ENCODE measurements at regions not wholly inside any gene's neighbourhood (a gene's known extent, or its start where the extent isn't known, plus 50 kb on each side); places are given as distances from the start of the nearest gene placed in this dataset.
"Not testable (repeated sequence)": the region's sequence is repeated elsewhere in the genome, so short reads cannot be mapped to it uniquely, and the experiment has no call there.

DNA sequence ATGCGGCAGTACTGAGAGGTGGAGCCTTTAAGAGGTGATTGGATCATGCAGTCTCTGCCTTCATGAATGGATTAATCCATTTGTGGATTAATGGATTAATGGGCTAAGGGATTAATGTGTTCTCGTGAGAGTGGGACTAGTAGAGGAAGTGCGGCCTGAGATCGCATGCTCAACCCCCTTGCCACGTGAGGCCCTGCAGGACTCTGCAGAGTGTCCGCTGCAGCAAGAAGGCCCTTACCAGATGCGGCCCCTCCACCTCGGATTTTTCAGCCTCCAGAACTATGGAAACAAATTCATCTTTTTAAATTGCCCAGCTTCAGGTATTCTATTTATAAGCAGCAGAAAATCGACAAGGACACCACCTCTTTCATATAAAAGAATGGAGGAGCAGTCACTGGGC lies 148.8 kb downstream of the TPRA1 start:
- DNase-seq (ENCODE audit: low read depth in 4 of 4, low spot score in 1 of 4) = no peak

DNA sequence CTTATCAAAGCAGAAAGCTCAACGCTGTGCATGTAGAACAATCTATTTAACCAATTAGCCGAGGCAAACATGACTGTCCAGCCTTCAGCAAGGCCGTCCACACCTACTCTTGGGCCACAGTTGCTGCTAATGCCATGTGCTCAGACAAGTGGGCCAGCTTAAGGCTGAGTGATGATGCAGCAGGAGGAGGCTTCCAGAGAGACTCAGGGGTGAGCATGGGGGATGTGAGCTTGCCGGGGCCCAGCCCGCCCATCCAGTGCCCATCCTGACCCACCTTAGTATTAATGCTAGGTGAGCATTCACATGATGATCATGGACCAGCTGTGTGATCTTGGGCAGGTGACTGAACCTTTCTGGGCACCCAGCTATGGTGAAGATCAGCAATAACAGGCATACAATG lies 150.1 kb downstream of the TPRA1 start:
- no peak for DNase-seq (ENCODE audit: low read depth in 4 of 4, low spot score in 1 of 4)

DNA sequence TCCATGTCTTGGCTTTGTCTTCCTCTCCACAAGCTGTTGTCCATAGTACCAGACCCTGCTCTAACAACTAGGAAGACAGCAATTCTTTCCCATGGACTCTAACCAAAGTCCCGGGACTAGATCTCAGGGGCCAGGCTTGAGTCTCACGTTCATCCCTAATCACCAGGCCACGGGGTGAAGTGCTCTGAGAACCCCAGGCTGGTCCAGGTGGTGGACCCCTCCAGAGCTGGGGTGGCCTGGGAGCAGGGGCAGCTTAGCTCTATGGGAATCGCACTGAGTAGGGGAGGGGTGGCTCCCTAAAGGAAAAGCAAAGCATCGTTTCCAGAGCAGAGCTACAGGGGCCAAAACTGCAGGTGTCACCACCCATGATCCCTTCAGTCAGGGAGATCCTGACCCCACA lies 150.9 kb downstream of the TPRA1 start:
- DNase-seq (ENCODE audit: low read depth in 4 of 4, low spot score in 1 of 4) = no peak

DNA sequence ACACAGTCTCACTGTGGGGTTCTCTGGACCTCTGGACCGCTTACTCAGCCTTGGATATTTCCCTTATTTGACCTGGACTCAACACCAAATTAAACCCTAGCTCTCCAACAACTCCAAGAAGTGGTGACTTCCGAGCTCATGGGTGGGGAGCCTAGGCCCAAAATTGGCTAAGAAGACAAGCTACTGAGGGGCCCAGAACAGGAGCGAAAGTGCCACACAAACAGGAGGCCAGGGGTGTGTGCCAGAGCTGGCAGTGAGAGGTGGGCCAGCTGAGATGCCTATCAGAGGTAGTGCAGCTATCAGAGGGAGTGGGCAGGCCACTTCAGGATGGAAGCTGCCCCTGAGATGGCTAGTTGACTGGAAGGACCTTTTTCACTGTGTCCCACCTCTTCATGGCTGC lies 151.1 kb upstream of the PRR20G start:
- no peak for DNase-seq (ENCODE audit: low read depth in 4 of 4, low spot score in 1 of 4)

DNA sequence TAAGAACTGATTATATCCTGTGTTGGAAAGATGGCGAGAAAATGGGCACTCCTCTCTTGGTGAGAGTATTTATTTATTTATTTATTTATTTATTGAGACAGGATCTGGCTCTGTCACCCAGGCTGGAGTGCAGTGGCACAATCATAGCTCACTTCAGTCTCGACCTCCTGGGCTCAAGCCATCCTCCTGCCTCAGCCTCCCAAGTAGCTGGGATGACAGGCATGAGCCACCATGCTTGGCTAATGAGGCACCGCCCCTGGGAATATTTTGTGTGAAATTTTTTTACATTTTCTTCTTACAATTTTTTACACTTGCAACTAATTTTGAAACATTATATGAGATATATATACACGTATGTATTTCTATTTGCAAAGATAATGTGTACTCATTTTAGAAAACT lies 150.5 kb upstream of the PRR20G start:
- no peak for DNase-seq (ENCODE audit: low read depth in 4 of 4, low spot score in 1 of 4)

DNA sequence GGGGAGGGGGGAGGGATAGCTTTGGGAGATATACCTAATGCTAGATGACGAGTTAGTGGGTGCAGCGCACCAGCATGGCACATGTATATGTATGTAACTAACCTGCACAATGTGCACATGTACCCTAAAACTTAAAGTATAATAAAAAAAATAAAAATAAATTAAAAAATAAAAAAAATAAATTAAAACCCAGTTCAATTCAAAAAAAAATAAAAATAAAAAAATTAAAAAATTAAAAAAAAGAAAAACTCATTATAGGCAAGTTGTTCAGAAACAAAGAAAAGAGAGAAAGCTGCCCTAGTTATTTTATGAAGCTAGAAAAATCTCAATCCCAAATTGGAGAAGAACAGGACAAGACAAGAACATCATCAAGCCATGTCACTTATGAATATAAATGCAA lies 147.5 kb upstream of the PRR20G start:
- not testable (repeated sequence) for DNase-seq (ENCODE audit: low read depth in 4 of 4, low spot score in 1 of 4)

DNA sequence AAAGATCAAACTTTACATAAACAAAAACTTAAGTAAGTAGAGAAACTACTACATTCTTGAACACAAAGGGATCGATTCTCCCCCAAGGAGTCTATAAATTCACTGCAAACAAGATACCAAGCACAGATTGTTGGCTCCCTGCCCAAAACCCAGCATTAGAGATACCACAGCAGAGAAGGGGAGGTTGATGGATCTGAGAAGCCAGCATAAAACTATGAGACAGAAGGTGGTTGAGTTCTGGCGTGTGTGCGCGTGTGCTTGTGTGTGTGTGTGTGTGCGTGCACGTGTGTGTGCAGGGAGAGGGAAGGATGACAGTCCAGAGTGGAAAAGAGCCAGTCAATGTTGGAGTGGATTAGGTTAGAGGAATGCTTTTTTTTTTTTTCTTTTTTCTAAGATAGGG lies 143.2 kb upstream of the PRR20G start:
- DNase-seq (ENCODE audit: low read depth in 4 of 4, low spot score in 1 of 4) = no peak

DNA sequence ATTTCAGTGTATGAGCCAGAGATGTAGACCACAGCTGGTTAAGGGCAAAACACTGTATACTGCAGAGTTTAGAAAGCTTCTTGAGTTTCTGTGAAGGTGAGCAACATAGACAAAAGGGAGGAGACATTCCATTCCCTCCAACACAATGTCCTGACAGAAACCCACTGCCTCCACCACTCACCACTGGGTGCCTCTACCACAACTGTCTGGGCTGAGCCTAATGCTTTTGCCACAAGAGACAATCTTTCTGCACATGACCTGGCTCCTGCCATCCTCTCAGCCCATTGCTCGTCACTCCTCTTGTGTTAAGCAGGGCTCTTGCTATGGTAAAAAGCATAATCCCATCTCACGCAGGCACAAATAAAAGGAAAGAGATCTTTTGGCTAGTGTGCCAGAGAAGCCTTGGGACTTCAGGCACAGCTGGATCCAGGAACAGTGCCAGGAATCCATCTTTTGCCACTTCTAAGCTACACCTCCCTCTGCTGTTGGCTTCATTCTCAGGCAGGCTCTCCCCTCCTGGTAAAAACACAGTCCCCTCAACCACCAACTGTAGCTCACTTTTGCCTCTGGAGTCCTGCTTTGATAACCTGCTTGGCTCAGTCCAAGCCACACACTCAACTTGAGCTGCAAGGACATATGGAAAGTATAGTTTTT lies 140.6 kb upstream of the PRR20G start:
- no peak for DNase-seq (ENCODE audit: low read depth in 4 of 4, low spot score in 1 of 4)

DNA sequence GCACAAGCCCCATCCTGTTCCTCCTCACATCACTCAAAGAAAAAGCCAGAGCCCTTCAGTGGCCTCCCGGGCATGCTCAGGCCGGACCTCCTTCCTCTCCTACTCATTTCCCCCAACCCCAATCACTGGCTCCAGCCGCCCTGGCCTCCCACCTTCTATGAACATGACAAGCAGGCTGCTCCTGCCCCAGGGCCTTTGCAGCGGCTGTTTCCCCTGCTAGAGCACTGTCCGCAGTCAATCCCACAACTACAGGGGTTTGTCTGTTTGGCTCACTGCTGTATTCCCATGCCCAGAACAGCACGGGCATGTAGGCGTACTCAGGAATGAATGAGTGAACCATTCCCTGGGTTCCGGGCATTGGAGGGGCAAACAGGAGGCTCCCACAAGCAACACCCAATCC lies 139.8 kb upstream of the PRR20G start:
- no peak for DNase-seq (ENCODE audit: low read depth in 4 of 4, low spot score in 1 of 4)

DNA sequence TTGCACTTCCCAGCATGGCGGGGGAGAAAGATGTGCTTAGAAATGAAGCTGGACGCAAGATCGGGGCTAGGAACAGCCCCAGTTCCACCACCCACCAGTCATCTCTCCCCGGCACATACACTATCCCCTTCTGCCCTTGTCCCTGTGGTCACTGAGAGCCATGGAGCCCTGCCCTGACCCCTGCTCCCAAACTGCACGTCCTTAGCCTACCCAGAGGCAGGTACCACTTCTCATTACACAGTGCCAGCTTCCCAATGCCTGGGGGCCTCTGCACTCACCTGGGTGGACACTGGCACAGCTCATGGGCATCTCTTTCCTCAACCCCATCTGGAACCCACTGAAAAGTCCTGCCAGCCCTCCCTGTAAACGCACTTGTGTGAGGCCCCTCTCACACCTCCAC lies 139.3 kb upstream of the PRR20G start:
- DNase-seq (ENCODE audit: low read depth in 4 of 4, low spot score in 1 of 4) = no peak

DNA sequence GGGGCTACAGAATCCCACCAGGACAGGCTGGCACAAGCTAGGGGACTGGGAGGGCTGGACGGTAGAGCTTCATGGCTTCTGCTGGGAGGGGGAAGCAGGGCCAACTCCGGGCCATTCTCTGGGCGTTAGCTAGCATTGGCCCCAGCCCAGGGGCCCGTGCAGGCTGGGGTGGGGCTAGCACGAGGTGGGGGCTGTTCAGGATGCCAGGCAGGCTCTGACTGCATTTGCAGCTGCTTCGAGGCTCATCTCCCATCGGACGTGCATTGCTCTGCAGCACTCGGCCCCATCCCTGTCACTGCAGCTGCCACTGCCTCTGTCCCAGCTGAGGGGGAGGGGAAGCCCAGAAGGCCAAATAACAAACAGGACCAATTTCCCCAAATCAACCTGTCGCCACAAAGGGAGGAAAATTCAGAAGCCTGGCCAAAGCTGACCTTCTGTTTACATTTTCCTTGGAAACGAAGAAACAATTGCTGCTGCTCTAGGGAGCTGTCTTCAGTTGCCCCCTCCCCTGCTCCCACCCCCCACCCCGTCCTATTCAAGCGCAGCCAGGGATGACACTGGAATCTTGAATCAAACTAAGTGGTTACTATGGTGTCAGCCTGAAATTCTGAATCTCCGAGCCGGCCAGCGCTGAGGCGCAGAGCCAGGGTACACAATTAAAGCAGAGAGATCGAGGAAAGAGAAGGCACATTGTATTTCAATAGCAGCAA lies 138.8 kb upstream of the PRR20G start:
- no peak for DNase-seq (ENCODE audit: low read depth in 4 of 4, low spot score in 1 of 4)

DNA sequence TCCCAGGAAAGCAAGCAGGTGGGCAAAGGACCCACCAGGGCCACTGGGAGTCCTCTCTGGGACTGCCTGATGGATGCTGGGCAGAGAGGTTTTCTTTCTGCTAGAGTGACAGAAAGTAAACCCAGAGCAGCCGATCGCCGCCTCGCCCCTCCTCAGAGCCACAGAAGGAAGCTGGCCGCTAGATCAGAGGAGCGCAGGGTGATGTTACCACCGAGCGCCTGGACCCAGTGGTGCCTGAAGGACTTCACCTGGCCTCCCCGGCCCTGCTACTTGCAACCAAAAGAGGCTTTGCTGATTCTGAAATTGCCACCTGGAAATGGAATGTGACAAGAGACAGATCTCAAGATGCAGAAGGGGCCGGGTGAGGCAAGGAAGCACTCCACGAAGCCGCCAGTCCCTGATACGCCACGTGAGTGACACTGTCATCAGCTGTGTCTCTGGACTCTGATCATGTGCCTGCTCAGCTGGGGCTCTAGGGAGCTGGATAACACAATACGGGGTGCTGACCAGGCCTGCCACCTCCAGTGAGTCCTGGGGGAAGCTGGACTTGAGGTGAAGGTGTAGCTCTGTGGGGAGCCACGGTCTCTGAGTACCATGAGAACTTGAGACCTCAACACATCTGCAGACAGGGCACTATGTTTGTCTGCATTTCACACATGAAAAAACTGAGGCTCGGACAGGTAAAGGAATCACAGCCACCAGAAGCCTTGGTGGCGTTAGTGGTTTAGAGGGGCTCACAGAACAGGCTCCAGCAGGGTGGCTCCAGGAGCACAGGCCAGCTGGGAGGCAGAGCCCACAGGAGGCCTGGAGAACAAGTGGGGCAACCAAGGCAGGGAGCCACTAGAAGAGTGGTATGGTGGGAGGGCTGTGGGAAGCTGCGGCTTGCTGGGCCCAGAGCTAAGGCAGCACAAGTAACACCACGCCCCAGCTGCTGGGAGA lies 137.9 kb upstream of the PRR20G start:
- no peak for DNase-seq (ENCODE audit: low read depth in 4 of 4, low spot score in 1 of 4)

DNA sequence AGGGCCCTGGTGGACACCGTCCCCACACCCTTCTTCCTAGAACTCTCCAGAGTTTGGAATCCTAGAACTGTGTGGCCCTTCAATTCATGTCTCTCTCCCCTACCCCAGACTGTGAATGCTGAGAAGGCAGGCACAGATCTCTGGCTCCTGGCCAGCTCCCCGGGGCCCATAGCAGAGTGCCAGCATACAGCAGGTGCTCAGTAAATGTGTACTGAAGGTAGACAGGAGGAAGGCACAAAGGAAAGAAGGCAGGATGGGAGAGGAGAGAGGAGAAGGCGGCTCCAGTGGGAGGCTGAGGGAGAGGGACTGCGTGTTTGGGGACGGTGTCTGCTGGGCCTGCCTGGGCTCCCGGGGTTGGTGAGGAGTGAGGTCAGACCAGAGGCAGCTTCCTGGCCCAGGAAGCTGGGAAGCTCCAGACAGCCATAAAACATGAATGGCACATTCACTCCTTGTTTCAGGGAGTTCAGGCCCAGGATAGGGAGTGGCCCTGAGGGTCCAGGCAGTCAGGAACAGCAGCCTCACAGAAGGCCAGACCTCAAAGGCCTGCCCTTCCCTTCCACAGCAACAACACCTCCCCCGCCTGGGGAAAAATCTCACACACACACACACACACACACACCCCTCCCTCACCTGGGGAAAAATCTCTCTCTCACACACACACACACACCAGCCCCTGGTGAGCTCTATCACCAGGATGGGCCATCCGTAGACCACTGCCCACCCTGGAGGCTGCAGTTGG lies 137.1 kb upstream of the PRR20G start:
- no peak for DNase-seq (ENCODE audit: low read depth in 4 of 4, low spot score in 1 of 4)

DNA sequence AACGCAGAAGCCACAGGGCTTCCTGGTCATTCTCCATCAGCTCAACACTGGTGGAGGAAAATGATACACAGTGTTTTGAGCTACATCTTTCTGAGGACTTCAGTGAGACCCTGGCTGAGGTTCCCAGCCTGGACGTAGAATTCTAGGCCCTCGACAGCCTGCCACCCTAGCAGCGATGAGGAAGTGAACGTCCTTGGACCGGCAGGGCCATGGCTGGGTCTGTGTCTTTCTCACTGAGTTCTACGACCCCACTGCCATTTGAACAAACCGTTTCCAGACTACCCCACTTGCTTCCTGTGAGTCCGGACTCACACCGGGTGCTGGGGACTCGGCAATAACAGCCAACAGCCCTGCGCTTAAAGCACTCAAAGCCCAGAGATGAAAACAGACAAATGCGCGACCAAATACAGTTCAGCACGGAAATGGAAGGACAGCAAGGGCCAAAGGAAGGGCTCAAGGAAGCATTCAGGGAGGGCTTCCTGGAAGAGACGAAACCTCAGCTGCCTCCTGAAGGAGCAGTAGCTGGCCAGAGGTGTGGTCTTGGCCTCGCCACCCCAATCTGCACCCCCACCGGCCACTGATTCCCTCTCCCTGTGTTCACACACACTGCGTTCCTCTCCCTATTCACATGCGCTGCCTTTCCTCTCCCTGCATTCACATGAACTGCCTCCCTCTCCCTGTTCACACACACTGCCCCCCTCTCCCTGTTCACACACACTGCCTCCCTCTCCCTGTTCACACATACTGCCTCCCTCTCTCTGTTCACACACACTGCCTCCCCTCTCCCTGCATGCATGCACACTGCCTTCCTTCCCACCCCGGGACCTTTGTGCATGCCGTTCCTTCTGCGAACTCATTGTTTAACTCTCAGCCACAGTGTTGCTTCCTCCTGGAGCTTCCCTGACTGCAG lies 136.3 kb upstream of the PRR20G start:
- no peak for DNase-seq (ENCODE audit: low read depth in 4 of 4, low spot score in 1 of 4)

DNA sequence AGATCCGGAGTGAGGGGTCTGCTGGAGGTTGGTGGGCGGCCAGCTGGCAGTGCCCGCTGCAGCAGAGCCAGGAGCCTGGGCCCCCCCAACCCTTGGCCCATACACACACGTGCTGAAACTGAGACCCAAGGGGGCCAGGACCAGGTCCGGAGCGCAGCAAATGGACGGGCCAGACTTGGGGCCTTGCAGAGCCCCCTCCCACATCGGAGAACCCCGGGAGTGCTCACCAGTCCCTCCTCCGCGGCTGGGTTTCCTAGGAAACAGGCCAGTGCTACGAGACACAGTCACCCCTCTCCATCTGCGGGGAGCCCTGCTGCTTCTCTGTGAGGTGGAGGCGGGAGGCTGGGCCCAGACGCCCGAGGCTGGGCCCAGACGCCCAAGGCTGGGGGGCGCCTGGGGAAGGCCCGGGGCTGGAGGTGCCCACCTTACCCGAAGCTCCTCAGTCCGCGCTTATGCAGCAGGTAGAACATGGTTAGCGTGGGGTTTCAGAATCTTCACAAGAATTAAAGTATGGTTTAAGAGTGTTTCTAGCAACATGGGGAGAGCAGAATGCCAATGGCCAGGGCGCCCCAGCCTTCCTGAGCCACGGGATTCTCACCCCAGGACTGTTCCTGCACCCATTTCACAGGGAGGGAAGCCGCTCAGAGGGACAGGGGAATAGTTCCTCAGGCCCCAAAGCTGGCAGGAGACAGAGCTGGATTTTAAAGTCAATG lies 135.0 kb upstream of the PRR20G start:
- DNase-seq (ENCODE audit: low read depth in 4 of 4, low spot score in 1 of 4) = no peak

DNA sequence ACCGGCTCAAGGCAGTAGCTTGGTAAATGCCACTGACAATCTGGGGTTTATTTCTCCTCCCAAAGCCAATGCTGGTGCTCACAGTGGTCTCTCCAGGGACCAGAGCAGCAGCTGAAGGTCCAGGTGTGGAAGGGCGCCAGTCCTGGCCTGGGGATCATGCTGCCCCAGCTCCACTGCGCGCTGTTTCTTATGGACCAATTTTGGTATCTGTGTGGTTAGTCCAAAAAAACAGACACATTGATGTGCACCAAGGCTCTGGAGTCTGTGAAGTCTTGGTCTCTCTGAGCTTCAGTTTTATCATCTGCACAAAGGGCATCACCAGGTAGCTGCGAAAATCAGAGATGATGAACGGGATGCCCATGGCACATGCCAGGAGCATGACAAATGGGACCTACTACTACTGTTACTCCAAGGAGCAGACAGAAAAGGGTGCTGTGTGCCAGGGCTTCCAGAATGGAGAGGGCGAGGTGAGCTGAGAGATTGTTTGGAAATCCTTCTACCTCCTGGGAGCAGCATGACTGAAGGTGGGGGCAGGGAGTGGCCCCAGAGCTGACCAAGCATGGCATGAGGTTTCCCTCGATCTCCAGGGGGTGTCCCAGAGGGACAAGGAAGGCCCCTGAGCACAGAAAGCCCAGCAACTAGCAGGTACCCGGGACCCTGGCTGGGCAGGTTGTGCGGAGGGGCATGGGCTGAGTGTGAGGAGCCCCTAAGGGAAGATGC lies 134.3 kb upstream of the PRR20G start:
- no peak for DNase-seq (ENCODE audit: low read depth in 4 of 4, low spot score in 1 of 4)

DNA sequence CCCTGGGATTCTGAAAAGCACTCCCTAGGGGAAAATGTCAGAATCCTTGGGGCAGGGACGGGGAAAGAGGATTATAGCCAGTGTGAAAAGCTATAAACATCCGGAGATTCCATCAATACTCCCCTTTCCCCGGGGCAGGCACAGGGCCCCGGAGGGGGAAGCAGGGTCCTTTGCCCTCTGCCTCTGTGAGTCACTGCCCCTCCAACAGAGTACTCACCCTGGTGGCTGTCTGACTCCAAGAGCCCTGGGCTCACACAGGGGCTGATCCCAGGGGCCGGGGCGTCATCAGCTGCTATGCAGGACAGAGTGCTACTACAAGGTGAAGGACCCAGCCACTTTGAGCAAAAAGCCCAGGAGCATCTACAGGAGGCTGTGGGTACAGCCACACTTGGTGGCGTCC lies 133.0 kb upstream of the PRR20G start:
- DNase-seq (ENCODE audit: low read depth in 4 of 4, low spot score in 1 of 4) = no peak

DNA sequence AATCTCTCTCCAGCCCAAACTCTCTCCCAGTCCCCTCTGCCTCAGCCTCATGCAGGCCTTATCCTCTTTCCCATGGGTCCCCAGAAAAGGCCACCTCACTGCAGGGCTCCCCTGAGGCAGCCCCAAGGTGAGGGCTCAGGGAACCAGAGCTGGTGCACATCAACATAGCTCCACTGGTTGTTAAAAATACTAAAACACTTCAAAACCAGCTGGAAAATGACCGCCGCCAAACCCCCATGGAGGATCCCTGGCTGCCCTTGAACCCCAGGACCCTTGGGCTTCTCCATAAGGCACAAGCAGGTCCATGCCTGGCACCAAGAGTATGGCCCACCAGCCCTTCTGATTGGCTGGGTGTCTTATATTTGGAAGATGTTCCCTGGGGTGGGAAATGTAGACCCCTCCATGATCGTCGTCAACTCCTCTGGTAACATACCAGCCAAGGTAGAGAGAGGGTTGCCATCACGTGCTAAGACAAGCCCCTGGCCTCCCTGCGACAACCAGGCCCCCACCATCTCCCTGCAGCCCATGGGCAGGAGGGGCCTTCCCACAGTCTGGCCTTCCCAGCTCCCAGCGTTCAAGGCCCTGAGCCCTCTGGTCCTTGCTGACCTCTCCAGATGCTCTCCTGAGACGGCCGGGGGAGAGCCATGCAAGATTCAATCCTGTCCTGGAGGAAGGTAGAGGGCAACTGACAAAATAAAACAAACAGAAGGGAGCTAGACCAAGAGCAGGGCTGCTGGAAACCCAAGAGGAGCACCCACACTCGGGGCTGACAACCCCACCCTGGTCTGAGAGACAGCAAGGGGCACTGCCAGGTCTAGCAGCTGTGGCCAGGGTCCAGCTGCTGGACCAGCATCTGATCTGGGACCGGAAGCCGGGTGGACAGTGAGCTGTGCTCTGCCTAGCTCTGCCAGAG lies 132.1 kb upstream of the PRR20G start:
- DNase-seq (ENCODE audit: low read depth in 4 of 4, low spot score in 1 of 4) = no peak
